ENCODE measurements at regions not wholly inside any gene's neighbourhood (a gene's known extent, or its start where the extent isn't known, plus 50 kb on each side); places are given as distances from the start of the nearest gene placed in this dataset.

DNA sequence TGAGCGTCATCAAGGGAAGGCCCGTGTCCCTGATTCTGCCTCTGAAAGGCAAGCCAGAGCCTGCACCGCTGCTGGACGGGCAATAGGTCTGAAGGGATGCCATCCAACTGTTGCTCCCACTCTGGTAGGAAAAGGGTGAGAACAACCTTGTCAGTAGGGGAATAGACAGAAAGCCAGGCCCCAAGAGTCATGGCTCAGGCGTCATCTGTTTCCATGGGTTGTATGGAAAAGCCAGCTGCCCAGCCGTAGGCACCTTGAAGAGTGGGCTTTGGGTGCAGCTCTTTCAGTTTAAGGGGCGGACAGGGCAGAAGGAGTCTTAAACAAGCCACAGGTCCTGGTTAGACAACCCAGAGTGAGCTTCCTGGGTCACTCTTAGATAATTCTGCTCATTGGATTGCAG is 66.5 kb downstream of the RNF6 start:
- no peak for DNase-seq (ENCODE audit: low spot score)
- in situ Hi-C loops (cut with HindIII; ENCODE audit: low sequenced_read_pairs) = no loop called here

DNA sequence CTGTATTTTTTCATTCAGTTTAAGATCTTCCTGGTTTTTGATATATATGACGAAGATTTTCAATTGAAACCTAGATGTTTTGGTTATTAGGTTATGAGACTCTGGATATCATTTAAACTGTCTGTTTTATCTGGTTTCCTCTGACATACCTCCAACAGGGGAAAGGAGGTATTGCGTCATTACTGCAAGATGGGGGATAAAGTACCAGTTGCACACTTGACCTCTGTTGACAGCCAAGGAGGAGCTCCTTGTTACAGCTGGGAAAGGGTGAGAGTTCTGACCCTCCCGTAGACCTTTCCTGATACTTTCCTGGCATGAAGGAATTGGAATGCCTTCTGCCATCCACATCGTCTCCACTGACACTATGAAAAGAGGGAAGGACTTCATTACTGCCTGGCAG is 82.0 kb upstream of the SHISA2 start:
- in situ Hi-C loops (cut with HindIII; ENCODE audit: low sequenced_read_pairs) = no loop called here
- no peak for DNase-seq (ENCODE audit: low spot score)

DNA sequence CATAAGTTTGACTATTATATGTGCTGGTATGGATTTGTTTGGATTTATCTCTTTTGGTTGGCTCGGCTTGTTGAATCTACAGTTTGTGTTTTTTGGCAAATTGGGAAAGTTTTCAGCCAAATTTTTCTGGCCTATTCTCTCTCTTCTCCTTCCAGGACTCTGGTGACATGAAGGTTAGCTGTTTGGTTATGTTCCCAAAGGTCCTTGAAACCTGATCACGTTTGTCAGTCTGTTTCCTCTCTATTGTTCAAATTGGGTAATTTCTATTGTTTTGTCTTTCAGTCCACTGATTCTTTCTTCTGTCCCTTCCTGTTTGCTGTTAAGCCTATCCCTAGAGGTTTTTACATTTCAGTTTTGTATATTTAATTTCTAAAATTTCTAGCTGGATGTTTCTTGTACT is 81.5 kb upstream of the SHISA2 start:
- DNase-seq (ENCODE audit: low spot score) = no peak
- in situ Hi-C loops (cut with HindIII; ENCODE audit: low sequenced_read_pairs) = no loop called here

DNA sequence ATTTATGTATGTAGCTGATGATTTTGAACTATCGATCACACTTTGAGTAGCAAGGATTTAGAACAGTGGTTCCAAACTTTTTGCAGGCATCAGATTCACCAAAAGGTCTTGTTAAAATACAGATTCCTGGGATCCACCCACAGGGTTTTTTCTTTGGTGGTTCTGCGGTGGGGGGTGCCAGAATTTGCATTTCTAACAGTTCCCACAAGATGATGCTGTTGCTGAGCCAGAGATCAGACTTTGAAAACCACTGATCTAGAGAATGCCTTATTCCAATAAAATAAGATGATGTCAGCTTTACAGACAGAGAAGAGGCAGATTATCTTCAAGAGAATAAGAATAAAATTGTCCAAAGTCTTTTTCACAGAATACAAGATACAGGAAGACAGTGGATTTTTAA is 80.9 kb upstream of the SHISA2 start:
- in situ Hi-C loops (cut with HindIII; ENCODE audit: low sequenced_read_pairs) = no loop called here
- peak; percentile 28 for DNase-seq (ENCODE audit: low spot score)

DNA sequence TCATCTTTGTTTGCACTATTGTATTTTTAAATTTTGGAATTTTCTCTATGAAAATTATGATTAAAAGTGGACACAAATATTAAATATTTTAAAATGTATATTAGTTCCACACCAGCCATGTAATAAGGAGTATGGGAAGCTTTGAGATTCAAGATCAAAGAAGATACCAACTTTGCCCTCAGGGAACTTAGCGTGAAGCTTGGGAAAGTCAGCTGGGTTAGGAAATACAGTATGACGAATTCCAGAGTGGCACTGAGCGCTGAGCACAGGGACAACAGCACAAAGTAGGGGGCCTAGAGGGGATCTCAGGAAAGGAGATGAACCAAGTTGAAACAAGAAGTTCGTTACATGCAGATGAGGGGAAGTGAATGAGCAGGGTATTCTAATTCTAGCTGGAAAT is 76.9 kb upstream of the SHISA2 start:
- in situ Hi-C loops (cut with HindIII; ENCODE audit: low sequenced_read_pairs) = no loop called here

DNA sequence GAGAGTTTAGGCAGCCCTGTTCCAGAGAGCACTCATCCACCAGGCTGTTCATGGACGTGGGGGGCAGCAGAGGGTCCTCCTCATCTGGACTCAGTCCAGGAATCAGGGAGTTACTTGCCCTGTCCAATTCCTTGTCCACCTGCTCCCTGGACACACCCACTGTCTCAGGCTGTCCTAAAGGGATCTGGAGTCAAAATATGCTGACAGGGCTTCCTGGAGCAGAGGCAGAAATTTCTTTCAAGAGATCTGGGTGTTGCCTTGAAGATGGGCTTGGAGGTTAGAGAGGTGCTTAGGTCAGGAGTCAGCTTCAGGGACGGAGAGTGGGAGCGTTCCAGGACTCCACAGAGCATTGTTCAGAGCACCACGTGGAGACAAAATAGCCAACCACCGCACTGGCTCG is 65.8 kb upstream of the SHISA2 start:
- in situ Hi-C loops (cut with HindIII; ENCODE audit: low sequenced_read_pairs) = no loop called here
- DNase-seq (ENCODE audit: low spot score) = no peak

More for the DNA sequence above, 76.9 kb upstream of the SHISA2 start:
- no peak for DNase-seq (ENCODE audit: low spot score)

DNA sequence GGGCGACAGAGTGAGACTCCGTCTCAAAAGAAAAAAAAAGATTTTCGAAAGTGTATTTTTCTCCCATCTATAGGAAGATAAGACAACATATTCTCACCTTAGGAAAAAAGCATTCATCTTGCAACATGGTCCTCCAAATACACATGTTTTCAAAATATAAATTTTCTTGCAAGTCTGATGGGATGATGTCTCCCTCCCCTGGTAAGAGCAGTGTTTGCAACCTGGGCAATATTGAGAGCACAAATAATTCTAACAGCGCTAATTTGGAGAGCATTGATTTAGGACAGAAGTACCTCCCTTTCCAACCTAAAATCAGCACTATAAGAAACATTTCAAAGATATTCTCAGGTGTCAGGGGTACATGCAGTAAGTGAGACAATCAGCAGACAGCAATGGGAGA is 61.0 kb upstream of the SHISA2 start:
- no peak for DNase-seq (ENCODE audit: low spot score)
- in situ Hi-C loops (cut with HindIII; ENCODE audit: low sequenced_read_pairs) = no loop called here

DNA sequence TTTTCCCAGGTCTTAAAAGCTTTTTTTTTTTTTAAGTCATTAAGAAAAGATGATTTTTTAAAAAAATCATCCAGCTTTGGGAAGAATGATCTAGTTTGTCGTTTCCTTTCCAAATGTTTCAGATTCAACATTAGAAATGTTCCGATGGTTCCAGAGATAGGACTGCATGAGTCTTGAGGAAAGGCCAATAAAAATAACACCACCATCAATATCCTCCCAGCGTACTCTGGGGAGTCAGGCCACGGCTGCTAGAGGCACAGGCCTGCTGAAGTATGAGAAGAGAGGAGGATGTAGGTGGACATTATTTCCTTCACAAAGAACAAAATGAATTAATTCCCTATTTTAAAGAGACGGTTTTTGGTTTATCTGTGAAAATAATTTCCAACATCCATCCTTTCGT is 60.0 kb upstream of the SHISA2 start:
- no peak for DNase-seq (ENCODE audit: low spot score)
- in situ Hi-C loops (cut with HindIII; ENCODE audit: low sequenced_read_pairs) = no loop called here

Data from G401 (cell line).